Uterus (tissue), 2 donors: ENCODE measurements at regions not wholly inside any gene's neighbourhood (a gene's known extent, or its start where the extent isn't known, plus 50 kb on each side); places are given as distances from the start of the nearest gene placed in this dataset.

Experiments
- POLR2A ChIP-seq, 2 donors: fragments of 450-650 bp; IDR thresholded peaks; one replicate each; pipeline ENCODE4 v1.6.1; 2016; ENCODE audit warnings: antibody characterized with exemption in 2 of 2, mild to moderate bottlenecking in 1 of 2, moderate library complexity in 1 of 2
- TF ChIP-seq, protein P1 (sequence below), 4 experiments: fragments of 200-600 bp in 2 of 4; fragments of 450-650 bp in 2 of 4; sonication (generic) in 2 of 4; IDR thresholded peaks; one replicate each; pipeline ENCODE4 v1.5.1; 2016 to 2019; ENCODE audit warnings: antibody characterized with exemption in 4 of 4, mild to moderate bottlenecking in 2 of 4, moderate library complexity in 1 of 4

DNA sequence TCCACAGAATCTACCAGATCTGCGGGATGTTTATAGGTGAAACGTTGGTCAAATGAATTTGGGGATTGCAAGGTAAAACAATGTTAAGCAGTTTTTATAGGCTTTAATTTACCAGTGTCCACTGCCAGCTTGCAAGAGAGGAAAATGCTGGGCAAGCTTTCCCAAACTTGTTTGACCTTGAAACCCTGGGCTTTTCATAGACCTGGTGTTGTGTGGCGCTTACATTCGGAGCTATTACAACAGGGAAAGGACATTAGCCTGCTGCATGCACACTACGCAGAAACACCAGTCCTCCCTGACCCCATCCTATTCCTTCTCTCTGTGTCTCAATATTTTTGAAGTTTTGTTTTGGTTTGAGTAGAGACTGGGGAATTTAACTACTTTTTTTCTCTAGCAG lies 59.6 kb upstream of the AGPS start:
- no peak for TF ChIP-seq POLR2A (IDR thresholded peaks at IDR 0.05)
- TF ChIP-seq, protein P1, sequence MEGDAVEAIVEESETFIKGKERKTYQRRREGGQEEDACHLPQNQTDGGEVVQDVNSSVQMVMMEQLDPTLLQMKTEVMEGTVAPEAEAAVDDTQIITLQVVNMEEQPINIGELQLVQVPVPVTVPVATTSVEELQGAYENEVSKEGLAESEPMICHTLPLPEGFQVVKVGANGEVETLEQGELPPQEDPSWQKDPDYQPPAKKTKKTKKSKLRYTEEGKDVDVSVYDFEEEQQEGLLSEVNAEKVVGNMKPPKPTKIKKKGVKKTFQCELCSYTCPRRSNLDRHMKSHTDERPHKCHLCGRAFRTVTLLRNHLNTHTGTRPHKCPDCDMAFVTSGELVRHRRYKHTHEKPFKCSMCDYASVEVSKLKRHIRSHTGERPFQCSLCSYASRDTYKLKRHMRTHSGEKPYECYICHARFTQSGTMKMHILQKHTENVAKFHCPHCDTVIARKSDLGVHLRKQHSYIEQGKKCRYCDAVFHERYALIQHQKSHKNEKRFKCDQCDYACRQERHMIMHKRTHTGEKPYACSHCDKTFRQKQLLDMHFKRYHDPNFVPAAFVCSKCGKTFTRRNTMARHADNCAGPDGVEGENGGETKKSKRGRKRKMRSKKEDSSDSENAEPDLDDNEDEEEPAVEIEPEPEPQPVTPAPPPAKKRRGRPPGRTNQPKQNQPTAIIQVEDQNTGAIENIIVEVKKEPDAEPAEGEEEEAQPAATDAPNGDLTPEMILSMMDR (IDR thresholded peaks at IDR 0.05) = no peak
